NB4 (cell line): ENCODE measurements at regions not wholly inside any gene's neighbourhood (a gene's known extent, or its start where the extent isn't known, plus 50 kb on each side); places are given as distances from the start of the nearest gene placed in this dataset.

Source experiments
- DNase-seq: peaks from one replicate; pipeline ENCODE4 v3.0.0; 2010; ENCODE audit warnings: low read depth
- H3K4me3 ChIP-seq: one replicate; pipeline ENCODE4 v1.5.1; 2011; ENCODE audit warnings: mild to moderate bottlenecking, low read depth, low read length, moderate library complexity
- POLR2A ChIP-seq: IDR thresholded peaks from 2 replicates; pipeline ENCODE4 v1.6.1; 2011; ENCODE audit warnings: mild to moderate bottlenecking; ENCODE audit not compliant: insufficient read length; ENCODE audit errors: extremely low read depth

- no peak for TF ChIP-seq POLR2A
- DNase-seq = no peak
- no peak overlapping the region for H3K4me3 ChIP-seq
Measured at GRCh38 chr10:42111076-42111475, 527.3 kb downstream of the ZNF33B start.
